Neural cell (in vitro differentiated cells): ENCODE measurements at regions not wholly inside any gene's neighbourhood (a gene's known extent, or its start where the extent isn't known, plus 50 kb on each side); places are given as distances from the start of the nearest gene placed in this dataset.

Source experiments
- EZH2 ChIP-seq: fragments of 200-600, 300-800 bp; shearing (Covaris generic), sonication (generic); IDR thresholded peaks from 2 replicates; pipeline ENCODE4 v1.6.1; 2014; ENCODE audit warnings: antibody characterized with exemption, low read length, borderline replicate concordance, mild to moderate bottlenecking; ENCODE audit not compliant: insufficient read depth, poor library complexity, severe bottlenecking
- POLR2AphosphoS5 ChIP-seq: IDR thresholded peaks from 2 replicates; pipeline ENCODE4 v1.6.1; 2012
- RAD21 ChIP-seq: fragments of 450-650 bp; conservative IDR thresholded peaks from 2 replicates; pipeline ENCODE4 v1.6.1; 2014; ENCODE audit warnings: antibody characterized with exemption, mild to moderate bottlenecking, moderate library complexity
- SMC3 ChIP-seq: fragments of 450-650 bp; conservative IDR thresholded peaks from 2 replicates; pipeline ENCODE4 v1.6.1; 2014; ENCODE audit warnings: antibody characterized with exemption, mild to moderate bottlenecking, moderate library complexity; ENCODE audit not compliant: poor library complexity
- TF ChIP-seq, protein P1 (sequence below): fragments of 450-650 bp; IDR thresholded peaks from 2 replicates; pipeline ENCODE4 v1.5.1; 2014; ENCODE audit warnings: antibody characterized with exemption, mild to moderate bottlenecking, moderate library complexity; ENCODE audit not compliant: poor library complexity, severe bottlenecking

DNA sequence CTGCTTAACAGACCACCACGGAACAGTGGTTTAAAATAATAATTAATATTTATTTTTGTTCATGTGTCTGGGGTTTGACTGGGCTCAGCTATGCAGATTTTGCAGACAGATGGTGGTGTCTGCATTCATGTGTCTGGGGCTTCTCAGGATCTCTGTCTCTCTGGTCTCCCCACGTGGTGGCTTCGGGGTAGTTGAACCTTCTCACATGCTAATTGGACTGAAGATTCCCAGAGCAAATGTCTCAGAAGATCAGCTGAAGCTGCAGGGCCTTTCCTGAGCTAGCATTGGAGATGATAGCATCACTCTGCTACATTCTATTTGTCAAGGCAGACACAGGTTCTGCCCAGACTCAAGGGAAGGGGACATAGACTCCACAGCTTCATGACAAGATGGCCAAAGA, 109.1 kb upstream of the DNAH14 start:
- TF ChIP-seq, protein P1, sequence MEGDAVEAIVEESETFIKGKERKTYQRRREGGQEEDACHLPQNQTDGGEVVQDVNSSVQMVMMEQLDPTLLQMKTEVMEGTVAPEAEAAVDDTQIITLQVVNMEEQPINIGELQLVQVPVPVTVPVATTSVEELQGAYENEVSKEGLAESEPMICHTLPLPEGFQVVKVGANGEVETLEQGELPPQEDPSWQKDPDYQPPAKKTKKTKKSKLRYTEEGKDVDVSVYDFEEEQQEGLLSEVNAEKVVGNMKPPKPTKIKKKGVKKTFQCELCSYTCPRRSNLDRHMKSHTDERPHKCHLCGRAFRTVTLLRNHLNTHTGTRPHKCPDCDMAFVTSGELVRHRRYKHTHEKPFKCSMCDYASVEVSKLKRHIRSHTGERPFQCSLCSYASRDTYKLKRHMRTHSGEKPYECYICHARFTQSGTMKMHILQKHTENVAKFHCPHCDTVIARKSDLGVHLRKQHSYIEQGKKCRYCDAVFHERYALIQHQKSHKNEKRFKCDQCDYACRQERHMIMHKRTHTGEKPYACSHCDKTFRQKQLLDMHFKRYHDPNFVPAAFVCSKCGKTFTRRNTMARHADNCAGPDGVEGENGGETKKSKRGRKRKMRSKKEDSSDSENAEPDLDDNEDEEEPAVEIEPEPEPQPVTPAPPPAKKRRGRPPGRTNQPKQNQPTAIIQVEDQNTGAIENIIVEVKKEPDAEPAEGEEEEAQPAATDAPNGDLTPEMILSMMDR: no peak
- TF ChIP-seq RAD21 (no peak), EZH2 (no peak), SMC3 (no peak), POLR2AphosphoS5 (no peak)
